ENCODE measurements at regions not wholly inside any gene's neighbourhood (a gene's known extent, or its start where the extent isn't known, plus 50 kb on each side); places are given as distances from the start of the nearest gene placed in this dataset.
"Not testable (repeated sequence)": the region's sequence is repeated elsewhere in the genome, so short reads cannot be mapped to it uniquely, and the experiment has no call there.

- Mint-ChIP-seq H3K4me3 (no peak overlapping the region), H3K9me3 (no peaks in the 10 kb centered on the region), H3K27me3 (ENCODE audit: insufficient read depth) (peaks cover 6% of the 10 kb centered on the region), H3K4me1 (ENCODE audit: low read depth) (no peaks in the 10 kb centered on the region), H3K36me3 (ENCODE audit: low read depth) (no peaks in the 10 kb centered on the region), H3K27ac (no peak overlapping the region)
- no peak for DNase-seq (ENCODE audit: low spot score)
- intact Hi-C loops (cut with micrococcal nuclease): no loop called here
Observed at GRCh38 chr15:35691173-35691761, 145.3 kb upstream of the DPH6 start.

- Mint-ChIP-seq H3K36me3 (ENCODE audit: low read depth) (no peaks in the 10 kb centered on the region), H3K27me3 (ENCODE audit: insufficient read depth) (peaks cover 6% of the 10 kb centered on the region), H3K27ac (no peak overlapping the region), H3K9me3 (no peaks in the 10 kb centered on the region), H3K4me3 (no peak overlapping the region), H3K4me1 (ENCODE audit: low read depth) (no peaks in the 10 kb centered on the region)
- DNase-seq (ENCODE audit: low spot score): no peak
- intact Hi-C loops (cut with micrococcal nuclease): no loop called here
Observed at GRCh38 chr15:35691891-35692867, 146.2 kb upstream of the DPH6 start.

- Mint-ChIP-seq H3K9me3 (no peaks in the 10 kb centered on the region), H3K4me1 (ENCODE audit: low read depth) (no peaks in the 10 kb centered on the region), H3K4me3 (no peak overlapping the region), H3K36me3 (ENCODE audit: low read depth) (no peaks in the 10 kb centered on the region), H3K27ac (no peak overlapping the region), H3K27me3 (ENCODE audit: insufficient read depth) (peaks cover 6% of the 10 kb centered on the region)
- DNase-seq (ENCODE audit: low spot score): no peak
- intact Hi-C loops (cut with micrococcal nuclease): no loop called here
Observed at GRCh38 chr15:35693286-35693685, 147.3 kb upstream of the DPH6 start.

GRCh38 chr15:35693886-35694285 is 147.9 kb upstream of the DPH6 start:
- no peak overlapping the region for H3K27ac Mint-ChIP-seq
- intact Hi-C loops (cut with micrococcal nuclease): no loop called here
- H3K36me3 Mint-ChIP-seq (ENCODE audit: low read depth): no peaks in the 10 kb centered on the region

GRCh38 chr15:35695003-35695402 is 149.0 kb upstream of the DPH6 start:
- no peaks in the 10 kb centered on the region for H3K4me1 Mint-ChIP-seq (ENCODE audit: low read depth)

More at GRCh38 chr15:35693886-35694285, 147.9 kb upstream of the DPH6 start:
- no peaks in the 10 kb centered on the region for H3K4me1 Mint-ChIP-seq (ENCODE audit: low read depth)
- H3K9me3 Mint-ChIP-seq: no peaks in the 10 kb centered on the region
- no peak for DNase-seq (ENCODE audit: low spot score)
- no peak overlapping the region for H3K4me3 Mint-ChIP-seq
- H3K27me3 Mint-ChIP-seq (ENCODE audit: insufficient read depth): peaks cover 6% of the 10 kb centered on the region

GRCh38 chr15:35696767-35697231 is 150.8 kb upstream of the DPH6 start:
- Mint-ChIP-seq H3K4me3 (no peak overlapping the region), H3K4me1 (ENCODE audit: low read depth) (no peaks in the 10 kb centered on the region), H3K27me3 (ENCODE audit: insufficient read depth) (peaks cover 4% of the 10 kb centered on the region), H3K9me3 (no peaks in the 10 kb centered on the region), H3K27ac (no peak overlapping the region), H3K36me3 (ENCODE audit: low read depth) (no peaks in the 10 kb centered on the region)
- intact Hi-C loops (cut with micrococcal nuclease): no loop called here
- DNase-seq (ENCODE audit: low spot score): no peak

More at GRCh38 chr15:35695003-35695402, 149.0 kb upstream of the DPH6 start:
- no peaks in the 10 kb centered on the region for H3K9me3 Mint-ChIP-seq
- peaks cover 6% of the 10 kb centered on the region for H3K27me3 Mint-ChIP-seq (ENCODE audit: insufficient read depth)
- H3K4me3 Mint-ChIP-seq: no peak overlapping the region
- no peak overlapping the region for H3K27ac Mint-ChIP-seq
- intact Hi-C loops (cut with micrococcal nuclease): no loop called here
- no peak for DNase-seq (ENCODE audit: low spot score)
- H3K36me3 Mint-ChIP-seq (ENCODE audit: low read depth): no peaks in the 10 kb centered on the region

GRCh38 chr15:35697549-35698299 is 151.8 kb upstream of the DPH6 start:
- no peak overlapping the region for H3K27ac Mint-ChIP-seq

GRCh38 chr15:35698331-35698730 is 152.4 kb upstream of the DPH6 start:
- no peaks in the 10 kb centered on the region for H3K4me1 Mint-ChIP-seq (ENCODE audit: low read depth)
- no peak overlapping the region for H3K27ac Mint-ChIP-seq
- peaks cover 2% of the 10 kb centered on the region for H3K27me3 Mint-ChIP-seq (ENCODE audit: insufficient read depth)
- no peaks in the 10 kb centered on the region for H3K9me3 Mint-ChIP-seq
- intact Hi-C loops (cut with micrococcal nuclease): no loop called here
- no peaks in the 10 kb centered on the region for H3K36me3 Mint-ChIP-seq (ENCODE audit: low read depth)
- no peak overlapping the region for H3K4me3 Mint-ChIP-seq
- no peak for DNase-seq (ENCODE audit: low spot score)

More at GRCh38 chr15:35697549-35698299, 151.8 kb upstream of the DPH6 start:
- no peak for DNase-seq (ENCODE audit: low spot score)
- peaks cover 4% of the 10 kb centered on the region for H3K27me3 Mint-ChIP-seq (ENCODE audit: insufficient read depth)
- H3K4me1 Mint-ChIP-seq (ENCODE audit: low read depth): no peaks in the 10 kb centered on the region
- intact Hi-C loops (cut with micrococcal nuclease): no loop called here
- H3K36me3 Mint-ChIP-seq (ENCODE audit: low read depth): no peaks in the 10 kb centered on the region
- H3K9me3 Mint-ChIP-seq: no peaks in the 10 kb centered on the region
- no peak overlapping the region for H3K4me3 Mint-ChIP-seq

GRCh38 chr15:35698966-35699575 is 153.1 kb upstream of the DPH6 start:
- Mint-ChIP-seq H3K4me3 (no peak overlapping the region), H3K27ac (no peak overlapping the region), H3K4me1 (ENCODE audit: low read depth) (no peaks in the 10 kb centered on the region), H3K27me3 (ENCODE audit: insufficient read depth) (no peaks in the 10 kb centered on the region), H3K9me3 (no peaks in the 10 kb centered on the region), H3K36me3 (ENCODE audit: low read depth) (no peaks in the 10 kb centered on the region)
- intact Hi-C loops (cut with micrococcal nuclease): no loop called here
- DNase-seq (ENCODE audit: low spot score): no peak

- H3K4me3 Mint-ChIP-seq; H3K27ac Mint-ChIP-seq; DNase-seq (ENCODE audit: low spot score); H3K9me3 Mint-ChIP-seq; intact Hi-C loops (cut with micrococcal nuclease); H3K36me3 Mint-ChIP-seq (ENCODE audit: low read depth); H3K4me1 Mint-ChIP-seq (ENCODE audit: low read depth); H3K27me3 Mint-ChIP-seq (ENCODE audit: insufficient read depth): not testable (repeated sequence)
Observed at GRCh38 chr15:35700091-35700593, 154.2 kb upstream of the DPH6 start.

GRCh38 chr15:35701402-35702046 is 155.6 kb upstream of the DPH6 start:
- DNase-seq (ENCODE audit: low spot score): no peak
- H3K4me1 Mint-ChIP-seq (ENCODE audit: low read depth): no peaks in the 10 kb centered on the region
- H3K27me3 Mint-ChIP-seq (ENCODE audit: insufficient read depth): no peaks in the 10 kb centered on the region
- H3K36me3 Mint-ChIP-seq (ENCODE audit: low read depth): no peaks in the 10 kb centered on the region
- intact Hi-C loops (cut with micrococcal nuclease): no loop called here
- H3K9me3 Mint-ChIP-seq: no peaks in the 10 kb centered on the region
- no peak overlapping the region for H3K27ac Mint-ChIP-seq
- no peak overlapping the region for H3K4me3 Mint-ChIP-seq

GRCh38 chr15:35702946-35703495 is 157.1 kb upstream of the DPH6 start:
- Mint-ChIP-seq H3K4me1 (ENCODE audit: low read depth) (no peaks in the 10 kb centered on the region), H3K4me3 (no peak overlapping the region), H3K27me3 (ENCODE audit: insufficient read depth) (no peaks in the 10 kb centered on the region), H3K27ac (no peak overlapping the region), H3K9me3 (no peaks in the 10 kb centered on the region), H3K36me3 (ENCODE audit: low read depth) (no peaks in the 10 kb centered on the region)
- intact Hi-C loops (cut with micrococcal nuclease): no loop called here
- DNase-seq (ENCODE audit: low spot score): no peak

Data from activated T-helper 1 cell treated with anti-CD3 and anti-CD28 coated beads, Interleukin-12 subunit alpha, Interleukin-12 subunit beta, Interleukin-2, Interleukin-4 antibody, amounts not matched to agents 30 ng/mL and 10 ng/mL and 1 ng/mL, durations not matched to agents 14 hours and 24 hours and 36 hours (primary cell).